SK-N-MC (cell line): ENCODE measurements at regions not wholly inside any gene's neighbourhood (a gene's known extent, or its start where the extent isn't known, plus 50 kb on each side); places are given as distances from the start of the nearest gene placed in this dataset.

ENCODE experiments used
- EZH2 ChIP-seq: fragments of 200-600 bp; sonication (generic); IDR thresholded peaks from one replicate; pipeline ENCODE4 v1.6.1; 2017; ENCODE audit warnings: antibody characterized with exemption
- FOXP2 ChIP-seq: optimal IDR thresholded peaks from 2 replicates; pipeline ENCODE3; 2011; ENCODE audit warnings: mild to moderate bottlenecking, moderate library complexity; ENCODE audit not compliant: insufficient read depth; ENCODE audit errors: extremely low read length, control extremely low read depth
- POLR2AphosphoS5 ChIP-seq: IDR thresholded peaks from 2 replicates; pipeline ENCODE4 v1.6.1; 2012; ENCODE audit warnings: mild to moderate bottlenecking, low read depth, low read length, borderline replicate concordance

DNA sequence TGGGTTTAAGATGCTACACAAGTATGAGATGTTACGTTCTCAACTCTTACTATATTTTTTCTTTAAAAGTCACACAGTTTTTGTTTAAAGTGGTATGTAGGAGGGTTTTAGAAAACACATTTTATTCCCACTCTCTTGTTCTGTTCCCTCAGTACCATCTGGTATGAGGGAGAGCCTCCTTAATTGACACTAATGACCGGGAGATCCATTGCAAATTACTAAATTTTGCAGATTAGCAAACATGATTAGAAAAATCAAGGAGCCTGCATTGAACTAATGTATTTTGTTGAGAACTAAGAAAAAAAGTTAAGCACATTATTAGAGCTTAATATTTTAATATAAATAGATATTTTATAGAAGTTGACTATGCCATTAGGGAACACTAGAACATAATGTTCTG is 87.3 kb upstream of the UNC5C start:
- TF ChIP-seq POLR2AphosphoS5 (no peak), FOXP2 (no peak), EZH2 (no peak)
